DND-41 (cell line): ENCODE measurements at regions not wholly inside any gene's neighbourhood (a gene's known extent, or its start where the extent isn't known, plus 50 kb on each side); places are given as distances from the start of the nearest gene placed in this dataset.

Source experiments
- ATAC-seq: fragments of 200-7000 bp; cut with Tn5 transposase; 3 replicates; pipeline ENCODE4 v1.9.1; 2021; ENCODE audit warnings: low read depth; ENCODE audit not compliant: insufficient read depth
- DNase-seq: peaks from one replicate; pipeline ENCODE4 v3.0.0-alpha.2; 2020
- H2AFZ ChIP-seq: 2 replicates; pipeline ENCODE4 v1.6.0; 2012; ENCODE audit warnings: low read depth, low read length
- H3K27ac ChIP-seq: 2 replicates; pipeline ENCODE4 v1.5.1; 2012; ENCODE audit warnings: low read length, inconsistent platforms
- H3K27me3 ChIP-seq: fragments of 200-600 bp; sonication (generic); 2 replicates; pipeline ENCODE4 v1.6.0; 2012; ENCODE audit warnings: low read length, mild to moderate bottlenecking, inconsistent platforms; ENCODE audit not compliant: insufficient read depth, poor library complexity
- H3K36me3 ChIP-seq: 2 replicates; pipeline ENCODE4 v1.5.1; 2012; ENCODE audit warnings: low read length, inconsistent platforms; ENCODE audit not compliant: insufficient read depth
- H3K4me1 ChIP-seq: 2 replicates; pipeline ENCODE4 v1.5.1; 2012; ENCODE audit warnings: mild to moderate bottlenecking, low read length; ENCODE audit not compliant: insufficient read depth
- H3K4me2 ChIP-seq: 2 replicates; pipeline ENCODE4 v1.6.0; 2012; ENCODE audit warnings: mild to moderate bottlenecking, moderate library complexity, low read length, inconsistent platforms; ENCODE audit not compliant: insufficient read depth
- H3K4me3 ChIP-seq, 2 experiments: fragments of 200-600 bp in 1 of 2; shearing (Covaris generic) in 1 of 2; 2 replicates each; pipeline ENCODE4 v1.5.1; 2012 to 2016; ENCODE audit warnings: inconsistent platforms in 2 of 2, low read length in 2 of 2, mild to moderate bottlenecking in 2 of 2, low read depth in 1 of 2, moderate library complexity in 1 of 2
- H3K79me2 ChIP-seq: 2 replicates; pipeline ENCODE4 v1.6.0; 2012; ENCODE audit warnings: low read length, inconsistent platforms; ENCODE audit not compliant: insufficient read depth
- H3K9ac ChIP-seq: 2 replicates; pipeline ENCODE4 v1.6.0; 2012; ENCODE audit warnings: low read depth, mild to moderate bottlenecking, inconsistent platforms, low read length, moderate library complexity
- H3K9me3 ChIP-seq: 2 replicates; pipeline ENCODE4 v1.5.1; 2012; ENCODE audit warnings: low read length, moderate library complexity, mild to moderate bottlenecking, inconsistent platforms; ENCODE audit not compliant: insufficient read depth, severe bottlenecking
- H4K20me1 ChIP-seq: 2 replicates; pipeline ENCODE4 v1.6.0; 2012; ENCODE audit warnings: low read length; ENCODE audit not compliant: insufficient read depth
- CTCF ChIP-seq: IDR thresholded peaks from 2 replicates; pipeline ENCODE4 v1.5.1; 2012; ENCODE audit warnings: borderline replicate concordance, low read length, moderate library complexity, mild to moderate bottlenecking; ENCODE audit not compliant: poor library complexity, severe bottlenecking; ENCODE audit errors: extremely low read depth
- EZH2 ChIP-seq: IDR thresholded peaks from 3 replicates; pipeline ENCODE4 v1.6.1; 2012; ENCODE audit warnings: borderline replicate concordance, low read depth, mild to moderate bottlenecking, moderate library complexity, low read length, inconsistent platforms; ENCODE audit not compliant: severe bottlenecking

DNA sequence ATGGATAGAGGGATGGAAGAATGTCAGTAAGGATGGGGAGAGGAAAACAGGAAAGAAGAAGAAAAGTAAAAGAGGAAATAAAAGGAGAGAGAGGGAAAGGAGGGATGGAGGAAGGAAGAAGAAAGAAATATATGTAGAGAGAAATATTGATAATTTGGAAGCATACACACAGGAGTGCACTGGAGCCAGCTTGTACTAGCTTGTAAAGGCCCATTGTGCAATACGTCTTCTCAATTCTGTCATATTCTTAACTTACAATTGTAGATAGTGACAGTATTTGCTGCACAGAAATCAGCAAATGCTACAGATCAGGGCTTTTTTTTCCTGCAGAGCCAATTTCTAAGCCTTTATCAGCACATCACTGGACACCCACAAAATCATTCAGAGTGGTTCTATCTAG is 458.8 kb upstream of the WWC1 start:
- H3K4me3 ChIP-seq = no peak overlapping the region
- ATAC-seq = no peak
- no peaks in the 10 kb centered on the region for H4K20me1 ChIP-seq
- TF ChIP-seq EZH2 = no peak
- no peak for TF ChIP-seq CTCF
- no peak for DNase-seq
- no peaks in the 10 kb centered on the region for H3K9me3 ChIP-seq
- no peaks in the 10 kb centered on the region for H3K79me2 ChIP-seq
- H3K9ac ChIP-seq = no peak overlapping the region
- no peak overlapping the region for H3K27ac ChIP-seq
- no peak overlapping the region for H3K4me2 ChIP-seq
- H2AFZ ChIP-seq = no peak overlapping the region
- no peaks in the 10 kb centered on the region for H3K36me3 ChIP-seq
- no peaks in the 10 kb centered on the region for H3K4me1 ChIP-seq
- no peaks in the 10 kb centered on the region for H3K27me3 ChIP-seq

DNA sequence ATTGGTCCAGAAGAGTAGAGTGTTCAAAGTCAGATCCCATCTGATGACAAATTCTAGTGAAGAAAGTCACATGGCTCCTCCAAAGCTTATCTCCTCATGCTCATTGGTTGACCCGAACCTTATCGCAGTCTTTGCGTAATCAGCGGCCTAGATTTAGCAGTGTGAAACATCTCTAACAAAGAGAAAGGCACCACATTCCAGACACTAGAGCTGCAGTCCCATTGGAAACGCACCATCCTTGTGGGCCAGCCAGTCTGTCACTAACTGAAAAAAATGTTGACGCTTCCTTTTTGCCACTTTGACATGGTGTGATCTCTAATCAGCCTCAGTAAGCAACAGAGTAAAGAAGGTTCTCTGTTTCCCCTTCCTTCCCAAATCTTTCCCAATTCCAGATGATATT is 458.0 kb upstream of the WWC1 start:
- Histone ChIP-seq H3K9ac (no peak overlapping the region), H4K20me1 (no peaks in the 10 kb centered on the region), H3K36me3 (no peaks in the 10 kb centered on the region), H3K9me3 (no peaks in the 10 kb centered on the region), H3K4me1 (no peaks in the 10 kb centered on the region), H3K27ac (no peak overlapping the region), H3K79me2 (no peaks in the 10 kb centered on the region), H2AFZ (no peak overlapping the region), H3K4me2 (no peak overlapping the region), H3K27me3 (peaks cover 3% of the 10 kb centered on the region), H3K4me3 (no peak overlapping the region)
- DNase-seq (no peak), ATAC-seq (no peak)
- TF ChIP-seq CTCF = no peak
- TF ChIP-seq EZH2 = no peak

DNA sequence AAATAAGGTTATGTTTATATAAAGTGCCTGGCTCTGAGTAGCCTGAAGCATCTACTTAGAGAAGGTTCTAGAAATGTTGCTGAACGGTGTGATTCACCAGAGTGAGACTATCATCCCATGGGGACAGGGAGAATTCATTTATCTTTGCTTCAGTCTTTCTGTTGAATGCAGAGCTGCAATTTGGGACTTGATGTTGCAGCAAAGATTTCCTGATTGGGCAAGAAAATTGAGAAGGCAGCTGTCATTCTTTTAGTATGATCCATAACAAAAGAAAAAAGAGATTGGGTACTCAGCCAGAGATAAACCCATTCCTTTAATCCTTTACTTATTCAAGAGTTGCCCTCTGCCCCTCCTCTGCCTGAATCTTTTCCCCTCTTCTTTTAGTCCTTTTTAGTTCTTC is 456.3 kb upstream of the WWC1 start:
- Histone ChIP-seq H3K4me1 (no peaks in the 10 kb centered on the region), H3K27ac (no peak overlapping the region), H3K27me3 (peaks cover 3% of the 10 kb centered on the region), H3K9ac (no peak overlapping the region), H3K79me2 (no peaks in the 10 kb centered on the region), H3K36me3 (no peaks in the 10 kb centered on the region), H3K9me3 (no peaks in the 10 kb centered on the region), H2AFZ (no peak overlapping the region), H4K20me1 (no peaks in the 10 kb centered on the region), H3K4me2 (no peak overlapping the region), H3K4me3 (no peak overlapping the region)
- TF ChIP-seq CTCF = no peak
- no peak for TF ChIP-seq EZH2
- DNase-seq = no peak
- ATAC-seq = no peak

DNA sequence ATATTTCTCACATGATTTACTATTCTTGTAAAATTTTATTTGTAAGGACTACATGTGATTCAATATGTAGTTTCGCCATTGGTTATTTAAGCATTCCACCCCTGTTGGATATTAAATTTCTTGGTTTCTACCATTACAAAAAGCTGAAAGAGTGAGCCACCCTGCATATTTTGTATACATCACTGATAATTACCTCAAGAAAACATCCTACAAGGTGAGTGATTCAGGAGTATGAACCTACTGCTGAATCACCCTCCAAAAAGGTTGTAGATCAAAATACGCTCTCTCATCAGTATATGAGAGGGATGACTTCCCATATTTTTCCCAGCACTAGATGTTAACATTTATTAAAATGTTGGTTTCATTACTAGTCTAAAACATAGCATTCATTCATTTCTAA is 454.3 kb upstream of the WWC1 start:
- H3K79me2 ChIP-seq = no peaks in the 10 kb centered on the region
- no peaks in the 10 kb centered on the region for H4K20me1 ChIP-seq
- no peak overlapping the region for H2AFZ ChIP-seq
- H3K9me3 ChIP-seq = no peaks in the 10 kb centered on the region
- H3K4me2 ChIP-seq = no peak overlapping the region
- DNase-seq (no peak), ATAC-seq (no peak)
- H3K27me3 ChIP-seq = peaks cover 3% of the 10 kb centered on the region
- no peak overlapping the region for H3K4me3 ChIP-seq
- H3K27ac ChIP-seq = no peak overlapping the region
- H3K36me3 ChIP-seq = no peaks in the 10 kb centered on the region
- H3K4me1 ChIP-seq = no peaks in the 10 kb centered on the region
- TF ChIP-seq EZH2 = no peak
- no peak for TF ChIP-seq CTCF
- no peak overlapping the region for H3K9ac ChIP-seq
